PFSK-1 (cell line): ENCODE measurements at regions not wholly inside any gene's neighbourhood (a gene's known extent, or its start where the extent isn't known, plus 50 kb on each side); places are given as distances from the start of the nearest gene placed in this dataset.

Source experiments
- POLR2AphosphoS5 ChIP-seq: IDR thresholded peaks from 2 replicates; pipeline ENCODE4 v1.6.1; 2012; ENCODE audit warnings: low read depth, mild to moderate bottlenecking, control low read depth, low read length, moderate library complexity
- SIN3A ChIP-seq: IDR thresholded peaks from 2 replicates; pipeline ENCODE4 v1.6.1; 2012; ENCODE audit warnings: mild to moderate bottlenecking, low read length, moderate library complexity, borderline replicate concordance; ENCODE audit not compliant: insufficient read depth
- TAF1 ChIP-seq: IDR thresholded peaks from 2 replicates; pipeline ENCODE4 v1.6.1; 2012; ENCODE audit warnings: low read length, control low read depth, borderline replicate concordance; ENCODE audit not compliant: insufficient read depth

DNA sequence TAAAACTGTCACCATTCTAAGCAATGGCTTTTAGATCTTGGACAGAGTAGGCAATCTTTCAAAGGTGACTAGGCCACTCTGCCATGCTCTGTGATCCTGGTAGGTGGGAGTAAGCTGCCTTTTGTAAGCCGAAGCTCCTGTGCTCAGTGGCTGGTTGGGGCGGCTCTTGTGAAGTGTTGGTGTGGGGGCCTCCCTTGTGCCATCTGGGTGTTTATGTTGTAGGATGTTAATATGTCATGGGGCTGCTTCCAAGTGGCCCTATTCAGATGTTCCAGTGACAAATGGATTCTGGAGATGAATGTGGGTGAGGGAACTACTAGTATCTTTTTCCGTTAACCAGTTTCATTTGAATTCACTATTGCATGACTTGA, 116.8 kb upstream of the SPRED2 start:
- TF ChIP-seq SIN3A (no peak), POLR2AphosphoS5 (no peak), TAF1 (no peak)
